Glutamatergic neuron (in vitro differentiated cells): ENCODE measurements at regions not wholly inside any gene's neighbourhood (a gene's known extent, or its start where the extent isn't known, plus 50 kb on each side); places are given as distances from the start of the nearest gene placed in this dataset.

ENCODE experiments used
- DNase-seq: peaks from one replicate; pipeline ENCODE4 v3.0.0; 2022
- H3K27ac Mint-ChIP-seq: one replicate; pipeline ENCODE4 v1.8.0; 2020; ENCODE audit warnings: mild to moderate bottlenecking, mixed read lengths, inconsistent platforms; ENCODE audit not compliant: unreplicated experiment
- H3K27me3 Mint-ChIP-seq: one replicate; pipeline ENCODE4 v1.8.0; 2020; ENCODE audit warnings: mild to moderate bottlenecking, moderate library complexity, mixed read lengths, inconsistent platforms; ENCODE audit not compliant: unreplicated experiment
- H3K36me3 Mint-ChIP-seq: one replicate; pipeline ENCODE4 v1.8.0; 2020; ENCODE audit warnings: mild to moderate bottlenecking, mixed read lengths, inconsistent platforms; ENCODE audit not compliant: unreplicated experiment
- H3K4me1 Mint-ChIP-seq: one replicate; pipeline ENCODE4 v1.8.0; 2020; ENCODE audit warnings: mild to moderate bottlenecking, low read depth, mixed read lengths, inconsistent platforms; ENCODE audit not compliant: unreplicated experiment
- H3K4me3 Mint-ChIP-seq: one replicate; pipeline ENCODE4 v1.8.0; 2020; ENCODE audit warnings: mild to moderate bottlenecking, mixed read lengths, inconsistent platforms; ENCODE audit not compliant: unreplicated experiment
- H3K9me3 Mint-ChIP-seq: one replicate; pipeline ENCODE4 v1.8.0; 2020; ENCODE audit warnings: mild to moderate bottlenecking, moderate library complexity, mixed read lengths, inconsistent platforms; ENCODE audit not compliant: unreplicated experiment
- TF ChIP-seq, protein P1 (sequence below): fragments of 200-600 bp; sonication (generic); IDR thresholded peaks from one replicate; pipeline ENCODE4 v1.5.0; 2021; ENCODE audit not compliant: partially characterized antibody, unreplicated experiment

DNA sequence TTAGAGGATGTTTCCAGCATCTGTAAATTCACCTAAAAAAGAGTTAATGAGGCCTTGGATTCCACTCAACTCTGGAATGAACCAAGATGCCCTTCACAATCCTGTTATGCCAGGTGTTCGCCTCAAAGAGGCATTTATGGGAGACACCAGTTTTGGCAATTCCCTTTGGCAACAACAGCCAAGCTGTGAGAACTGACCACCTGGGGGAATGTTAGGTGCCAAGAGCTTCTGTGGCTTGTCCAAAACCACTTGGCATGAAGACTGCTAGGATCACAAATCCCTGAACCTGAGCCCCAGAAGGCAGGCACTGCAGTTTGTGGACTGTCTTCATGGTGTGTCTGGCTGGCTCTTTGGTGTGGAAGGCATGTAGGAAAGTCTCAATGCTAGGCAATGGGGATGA is 164.4 kb upstream of the BDNF start:
- no peaks in the 10 kb centered on the region for H3K9me3 Mint-ChIP-seq
- no peak overlapping the region for H3K27ac Mint-ChIP-seq
- H3K4me1 Mint-ChIP-seq = no peaks in the 10 kb centered on the region
- H3K27me3 Mint-ChIP-seq = no peaks in the 10 kb centered on the region
- H3K4me3 Mint-ChIP-seq = no peak overlapping the region
- DNase-seq = no peak
- no peaks in the 10 kb centered on the region for H3K36me3 Mint-ChIP-seq
- TF ChIP-seq, protein P1, sequence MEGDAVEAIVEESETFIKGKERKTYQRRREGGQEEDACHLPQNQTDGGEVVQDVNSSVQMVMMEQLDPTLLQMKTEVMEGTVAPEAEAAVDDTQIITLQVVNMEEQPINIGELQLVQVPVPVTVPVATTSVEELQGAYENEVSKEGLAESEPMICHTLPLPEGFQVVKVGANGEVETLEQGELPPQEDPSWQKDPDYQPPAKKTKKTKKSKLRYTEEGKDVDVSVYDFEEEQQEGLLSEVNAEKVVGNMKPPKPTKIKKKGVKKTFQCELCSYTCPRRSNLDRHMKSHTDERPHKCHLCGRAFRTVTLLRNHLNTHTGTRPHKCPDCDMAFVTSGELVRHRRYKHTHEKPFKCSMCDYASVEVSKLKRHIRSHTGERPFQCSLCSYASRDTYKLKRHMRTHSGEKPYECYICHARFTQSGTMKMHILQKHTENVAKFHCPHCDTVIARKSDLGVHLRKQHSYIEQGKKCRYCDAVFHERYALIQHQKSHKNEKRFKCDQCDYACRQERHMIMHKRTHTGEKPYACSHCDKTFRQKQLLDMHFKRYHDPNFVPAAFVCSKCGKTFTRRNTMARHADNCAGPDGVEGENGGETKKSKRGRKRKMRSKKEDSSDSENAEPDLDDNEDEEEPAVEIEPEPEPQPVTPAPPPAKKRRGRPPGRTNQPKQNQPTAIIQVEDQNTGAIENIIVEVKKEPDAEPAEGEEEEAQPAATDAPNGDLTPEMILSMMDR = no peak

DNA sequence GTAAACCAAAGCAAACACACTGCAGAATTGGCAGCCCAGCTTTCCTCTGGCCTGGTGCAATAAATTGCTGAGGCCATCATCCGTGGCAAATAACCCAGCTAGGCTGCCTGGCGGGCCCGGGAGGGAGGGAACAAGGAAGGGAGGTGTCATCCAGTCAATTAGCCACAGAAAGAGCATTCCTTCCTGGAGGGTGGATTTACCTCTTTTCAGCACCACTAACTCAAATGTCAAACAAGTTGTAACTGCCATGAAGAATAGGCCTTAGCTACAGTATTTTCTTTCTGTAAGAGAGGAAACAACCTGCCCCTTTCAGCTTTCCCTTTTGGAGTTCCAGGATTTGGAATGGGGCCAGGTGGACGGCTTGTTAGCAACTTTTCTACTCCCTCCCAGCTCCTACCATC is 163.8 kb upstream of the BDNF start:
- Mint-ChIP-seq H3K4me3 (no peak overlapping the region), H3K4me1 (no peaks in the 10 kb centered on the region), H3K9me3 (no peaks in the 10 kb centered on the region), H3K27ac (no peak overlapping the region), H3K27me3 (no peaks in the 10 kb centered on the region), H3K36me3 (no peaks in the 10 kb centered on the region)
- DNase-seq = no peak
- TF ChIP-seq, protein P1 = no peak

DNA sequence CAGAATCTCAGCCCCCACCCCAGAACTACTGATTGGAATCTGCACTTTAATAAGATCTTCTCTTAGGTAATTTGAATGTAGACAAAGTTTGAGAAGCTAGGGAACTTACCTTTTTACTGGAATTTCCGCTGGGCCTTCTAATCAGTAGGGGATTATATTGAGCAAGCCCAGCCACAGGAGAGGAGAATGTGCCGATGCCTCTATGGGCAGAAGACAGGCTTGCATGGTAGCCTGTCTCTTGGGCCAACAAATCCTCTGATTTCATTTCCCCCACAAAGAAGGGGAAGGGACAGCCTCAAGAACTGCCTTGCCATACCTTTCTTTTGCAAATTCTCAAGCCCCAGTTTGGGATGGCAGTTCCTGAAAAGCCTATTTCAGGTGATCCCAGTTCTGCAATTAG is 163.4 kb upstream of the BDNF start:
- no peaks in the 10 kb centered on the region for H3K36me3 Mint-ChIP-seq
- DNase-seq = no peak
- H3K27ac Mint-ChIP-seq = no peak overlapping the region
- H3K9me3 Mint-ChIP-seq = no peaks in the 10 kb centered on the region
- no peaks in the 10 kb centered on the region for H3K27me3 Mint-ChIP-seq
- TF ChIP-seq, protein P1 = no peak
- no peaks in the 10 kb centered on the region for H3K4me1 Mint-ChIP-seq
- no peak overlapping the region for H3K4me3 Mint-ChIP-seq

DNA sequence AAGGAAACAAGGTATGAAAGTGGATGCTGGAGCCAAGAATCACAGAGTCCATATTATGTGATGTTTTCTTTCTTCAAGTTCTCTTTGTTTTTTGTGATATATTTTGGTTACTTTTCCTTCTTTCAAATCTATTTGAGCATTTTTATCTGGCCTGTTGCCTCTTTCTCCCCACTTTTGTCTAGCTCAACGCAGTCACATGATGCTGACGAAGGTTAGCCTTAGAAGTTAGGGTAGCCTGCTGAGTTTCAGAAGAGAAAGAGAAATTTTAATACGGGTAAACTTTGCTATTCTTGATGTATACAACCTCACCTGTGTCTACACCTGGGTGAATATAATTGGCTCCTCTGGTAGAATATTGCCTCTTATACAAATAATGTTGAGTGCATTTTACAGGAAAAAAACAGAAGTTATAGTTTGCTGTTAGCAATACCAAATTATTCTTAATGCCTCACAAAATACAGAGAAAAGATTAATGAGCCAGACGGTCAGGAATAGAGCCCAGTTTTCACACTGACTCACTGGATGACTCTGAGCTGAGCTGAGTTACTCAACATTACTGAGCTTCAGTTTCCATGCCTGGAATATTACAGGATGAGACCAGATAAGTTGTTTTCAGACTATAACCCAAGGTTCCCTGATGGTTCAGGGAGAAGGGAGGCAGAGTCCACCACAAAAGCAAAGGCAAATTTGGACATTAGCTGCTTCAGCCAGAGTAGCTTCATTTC is 161.6 kb upstream of the BDNF start:
- H3K36me3 Mint-ChIP-seq = no peaks in the 10 kb centered on the region
- H3K27me3 Mint-ChIP-seq = no peaks in the 10 kb centered on the region
- H3K4me1 Mint-ChIP-seq = no peaks in the 10 kb centered on the region
- H3K4me3 Mint-ChIP-seq = no peak overlapping the region
- no peak for DNase-seq
- TF ChIP-seq, protein P1 = no peak
- H3K9me3 Mint-ChIP-seq = no peaks in the 10 kb centered on the region
- no peak overlapping the region for H3K27ac Mint-ChIP-seq

DNA sequence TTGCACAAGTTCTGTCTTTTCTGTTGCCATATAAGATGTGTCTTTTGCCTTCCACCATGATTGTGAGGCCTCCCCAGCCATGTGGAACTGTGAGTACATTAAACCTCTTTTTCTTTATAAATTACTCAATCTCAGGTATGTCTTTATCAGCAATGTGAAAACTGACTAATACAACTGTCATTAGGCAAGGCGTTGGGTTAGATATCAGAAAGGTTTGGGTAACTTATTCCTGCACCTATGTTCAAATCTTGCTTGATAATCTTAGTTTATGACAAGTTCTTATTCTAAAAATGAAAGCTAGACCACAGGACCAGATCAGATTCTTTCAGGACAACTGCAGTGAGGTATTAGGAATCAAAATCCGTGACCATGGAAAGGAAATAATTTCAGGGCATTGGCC is 160.6 kb upstream of the BDNF start:
- Mint-ChIP-seq H3K27ac (no peak overlapping the region), H3K4me1 (no peaks in the 10 kb centered on the region), H3K36me3 (no peaks in the 10 kb centered on the region), H3K4me3 (no peak overlapping the region), H3K27me3 (no peaks in the 10 kb centered on the region), H3K9me3 (no peaks in the 10 kb centered on the region)
- no peak for DNase-seq
- TF ChIP-seq, protein P1 = no peak
